ENCODE measurements at regions not wholly inside any gene's neighbourhood (a gene's known extent, or its start where the extent isn't known, plus 50 kb on each side); places are given as distances from the start of the nearest gene placed in this dataset.

GRCh38 chr4:175377203-175377602 lies 434.9 kb downstream of the GPM6A start:
- DNase-seq = no peak

GRCh38 chr4:175378372-175378771 lies 433.7 kb downstream of the GPM6A start:
- DNase-seq = no peak

GRCh38 chr4:175380841-175381240 lies 431.2 kb downstream of the GPM6A start:
- no peak for DNase-seq

- no peak for DNase-seq
These were observed 426.3 kb downstream of the GPM6A start for GRCh38 chr4:175385797-175386196.

- no peak for DNase-seq
These were observed 425.1 kb downstream of the GPM6A start for GRCh38 chr4:175386776-175387507.

- no peak for DNase-seq
These were observed 417.9 kb downstream of the GPM6A start for GRCh38 chr4:175394208-175394607.

GRCh38 chr4:175405961-175406360 lies 406.1 kb downstream of the GPM6A start:
- no peak for DNase-seq

GRCh38 chr4:175407926-175408325 lies 404.1 kb downstream of the GPM6A start:
- DNase-seq = no peak

- peak; percentile 30 for DNase-seq
These were observed 400.8 kb downstream of the GPM6A start for GRCh38 chr4:175411251-175411650.

- DNase-seq = peak; percentile 48
These were observed 399.9 kb downstream of the GPM6A start for GRCh38 chr4:175412161-175412560.

- peak; percentile 90 for DNase-seq
These were observed 399.3 kb downstream of the GPM6A start for GRCh38 chr4:175412746-175413145.

- peak; percentile 78 for DNase-seq
These were observed 398.5 kb downstream of the GPM6A start for GRCh38 chr4:175413561-175413960.

- DNase-seq = no peak
These were observed 397.5 kb downstream of the GPM6A start for GRCh38 chr4:175414602-175415001.

- no peak for DNase-seq
These were observed 393.5 kb downstream of the GPM6A start for GRCh38 chr4:175418516-175418915.

GRCh38 chr4:175419236-175419718 lies 392.8 kb downstream of the GPM6A start:
- DNase-seq = peak; percentile 95

GRCh38 chr4:175421506-175421905 lies 390.6 kb downstream of the GPM6A start:
- DNase-seq = peak; percentile 40

GRCh38 chr4:175422331-175422730 lies 389.7 kb downstream of the GPM6A start:
- DNase-seq = peak; percentile 68

GRCh38 chr4:175424111-175424510 lies 388.0 kb downstream of the GPM6A start:
- no peak for DNase-seq

- no peak for DNase-seq
These were observed 384.3 kb downstream of the GPM6A start for GRCh38 chr4:175427751-175428150.

GRCh38 chr4:175431694-175432093 lies 380.4 kb downstream of the GPM6A start:
- no peak for DNase-seq

- no peak for DNase-seq
These were observed 376.7 kb downstream of the GPM6A start for GRCh38 chr4:175435381-175435783.

GRCh38 chr4:175436196-175436595 lies 375.9 kb downstream of the GPM6A start:
- no peak for DNase-seq

- DNase-seq = no peak
These were observed 371.3 kb downstream of the GPM6A start for GRCh38 chr4:175440786-175441185.

- DNase-seq = no peak
These were observed 370.8 kb downstream of the GPM6A start for GRCh38 chr4:175441256-175441655.

- DNase-seq = no peak
These were observed 368.5 kb downstream of the GPM6A start for GRCh38 chr4:175443547-175443946.

All from fibroblast of skin of abdomen (primary cell).